ENCODE measurements at regions not wholly inside any gene's neighbourhood (a gene's known extent, or its start where the extent isn't known, plus 50 kb on each side); places are given as distances from the start of the nearest gene placed in this dataset.
"Not testable (repeated sequence)": the region's sequence is repeated elsewhere in the genome, so short reads cannot be mapped to it uniquely, and the experiment has no call there.

DNA sequence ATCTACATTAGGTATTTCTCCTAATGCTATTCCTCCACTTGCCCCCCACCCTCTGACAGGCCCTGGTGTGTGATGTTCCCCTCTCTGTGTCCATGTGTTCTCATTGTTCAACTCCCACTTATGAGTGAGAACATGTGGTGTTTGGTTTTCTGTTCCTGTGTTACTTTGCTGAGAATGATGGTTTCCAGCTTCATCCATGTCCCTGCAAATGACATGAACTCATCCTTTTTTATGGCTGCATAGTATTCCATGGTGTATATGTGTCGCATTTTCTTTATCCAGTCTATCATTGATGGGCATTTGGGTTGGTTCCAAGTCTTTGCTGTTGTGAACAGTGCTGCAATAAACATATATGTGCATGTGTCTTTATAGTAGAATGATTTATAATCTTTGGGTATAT, 50.6 kb upstream of the GRHL3 start:
- DNase-seq; H3K4me3 ChIP-seq; H3K4me1 ChIP-seq; H3K36me3 ChIP-seq; ATAC-seq; H3K9me3 ChIP-seq; H3K27me3 ChIP-seq; intact Hi-C loops (cut with DNase I); H3K27ac ChIP-seq: not testable (repeated sequence)

- Histone ChIP-seq H3K27ac (no peak overlapping the region), H3K4me3 (no peak overlapping the region), H3K9me3 (peaks cover 0 to 5% of the 10 kb centered on the region in 2 donors), H3K4me1 (no peaks in the 10 kb centered on the region), H3K36me3 (no peaks in the 10 kb centered on the region), H3K27me3 (no peaks in the 10 kb centered on the region)
- no peak for TF ChIP-seq CTCF (IDR thresholded peaks at IDR 0.05)
- ATAC-seq: no peak
- DNase-seq: no peak
- intact Hi-C loops (cut with DNase I): no loop called here
Observed at GRCh38 chr1:24266998-24267397, 52.2 kb upstream of the GRHL3 start.

- ATAC-seq: peak; percentile 30
- Histone ChIP-seq H3K36me3 (no peaks in the 10 kb centered on the region), H3K4me1 (no peaks in the 10 kb centered on the region), H3K4me3 (no peak overlapping the region), H3K9me3 (peaks cover 0 to 4% of the 10 kb centered on the region in 2 donors), H3K27me3 (no peaks in the 10 kb centered on the region), H3K27ac (no peak overlapping the region)
- intact Hi-C loops (cut with DNase I): no loop called here
- no peak for DNase-seq
- no peak for TF ChIP-seq CTCF (IDR thresholded peaks at IDR 0.05)
Observed at GRCh38 chr1:24266398-24266941, 52.7 kb upstream of the GRHL3 start.

- no peak overlapping the region for H3K27ac ChIP-seq
- H3K9me3 ChIP-seq: no peaks in the 10 kb centered on the region
- no peak overlapping the region for H3K4me3 ChIP-seq
- intact Hi-C loops (cut with DNase I): no loop called here
- ATAC-seq: no peak
- no peaks in the 10 kb centered on the region for H3K27me3 ChIP-seq
- no peak for DNase-seq
- TF ChIP-seq CTCF (IDR thresholded peaks at IDR 0.05): no peak
- H3K36me3 ChIP-seq: no peaks in the 10 kb centered on the region
- H3K4me1 ChIP-seq: no peaks in the 10 kb centered on the region
Observed at GRCh38 chr1:24263746-24264145, 55.4 kb upstream of the GRHL3 start.

GRCh38 chr1:24263211-24263610, 55.9 kb upstream of the GRHL3 start:
- H3K27ac ChIP-seq: no peak overlapping the region
- H3K4me1 ChIP-seq: no peaks in the 10 kb centered on the region
- no peak for TF ChIP-seq CTCF (IDR thresholded peaks at IDR 0.05)
- DNase-seq (no peak), ATAC-seq (no peak)
- H3K4me3 ChIP-seq: no peak overlapping the region
- H3K27me3 ChIP-seq: no peaks in the 10 kb centered on the region
- intact Hi-C loops (cut with DNase I): no loop called here
- H3K9me3 ChIP-seq: no peaks in the 10 kb centered on the region
- H3K36me3 ChIP-seq: no peaks in the 10 kb centered on the region

DNA sequence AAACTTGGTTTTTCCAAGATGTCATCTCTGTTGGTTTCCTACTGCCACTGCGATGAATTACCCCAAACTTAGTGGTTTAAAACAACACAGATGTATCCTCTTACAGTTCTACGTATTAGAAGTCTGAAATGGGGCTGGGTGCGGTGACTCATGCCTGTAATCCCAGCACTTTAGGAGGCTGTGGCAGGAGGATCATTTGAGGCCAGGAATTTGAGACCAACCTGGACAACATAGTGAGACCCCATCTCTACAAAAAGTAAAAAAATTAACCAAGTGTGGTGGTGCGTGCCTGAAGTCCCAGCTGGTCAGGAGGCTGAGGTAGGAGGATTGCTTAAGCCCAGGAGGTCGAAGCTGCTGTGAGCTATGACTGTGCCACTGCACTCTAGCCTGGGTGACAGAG, 57.2 kb upstream of the GRHL3 start:
- Histone ChIP-seq H3K27me3 (no peaks in the 10 kb centered on the region), H3K4me1 (no peaks in the 10 kb centered on the region), H3K4me3 (no peak overlapping the region), H3K9me3 (no peaks in the 10 kb centered on the region), H3K36me3 (no peaks in the 10 kb centered on the region), H3K27ac (no peak overlapping the region)
- no peak for TF ChIP-seq CTCF (IDR thresholded peaks at IDR 0.05)
- intact Hi-C loops (cut with DNase I): no loop called here
- ATAC-seq (no peak), DNase-seq (no peak)

Measured in left lung (tissue), 4 donors.